ENCODE measurements at regions not wholly inside any gene's neighbourhood (a gene's known extent, or its start where the extent isn't known, plus 50 kb on each side); places are given as distances from the start of the nearest gene placed in this dataset.
A peak's percentile ranks its signal among the peaks of the same experiment; 100 is the strongest.

- DNase-seq, result no peak
These were observed 101.9 kb upstream of the CACNA2D3 start for GRCh38 chr3:54020436-54020835.

- DNase-seq, result no peak
These were observed 108.3 kb upstream of the CACNA2D3 start for GRCh38 chr3:54014067-54014466.

DNA sequence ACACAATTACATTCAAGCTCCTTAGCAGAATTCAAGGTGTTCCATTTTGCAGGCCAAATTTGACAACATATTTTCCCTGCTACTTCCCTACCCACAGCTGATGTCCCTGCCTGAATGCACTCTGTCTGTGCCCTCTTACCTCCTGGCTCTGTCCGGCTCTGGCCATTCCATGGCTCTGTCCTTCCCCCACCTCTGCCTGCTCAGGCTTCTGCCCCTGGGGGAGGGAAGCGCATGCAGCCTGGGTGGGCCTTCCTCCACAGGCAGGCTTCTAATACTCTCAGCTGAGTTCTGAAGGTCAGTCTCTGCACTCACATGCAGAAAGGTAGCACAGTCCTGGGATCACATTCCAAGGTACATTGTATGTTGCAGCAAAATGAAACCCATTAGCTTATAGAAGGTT, 113.6 kb upstream of the CACNA2D3 start:
- DNase-seq, result no peak

- no peak for DNase-seq
These were observed 114.3 kb upstream of the CACNA2D3 start for GRCh38 chr3:54008099-54008498.

- no peak for DNase-seq
These were observed 112.7 kb upstream of the SELENOK start for GRCh38 chr3:54004335-54004734.

DNA sequence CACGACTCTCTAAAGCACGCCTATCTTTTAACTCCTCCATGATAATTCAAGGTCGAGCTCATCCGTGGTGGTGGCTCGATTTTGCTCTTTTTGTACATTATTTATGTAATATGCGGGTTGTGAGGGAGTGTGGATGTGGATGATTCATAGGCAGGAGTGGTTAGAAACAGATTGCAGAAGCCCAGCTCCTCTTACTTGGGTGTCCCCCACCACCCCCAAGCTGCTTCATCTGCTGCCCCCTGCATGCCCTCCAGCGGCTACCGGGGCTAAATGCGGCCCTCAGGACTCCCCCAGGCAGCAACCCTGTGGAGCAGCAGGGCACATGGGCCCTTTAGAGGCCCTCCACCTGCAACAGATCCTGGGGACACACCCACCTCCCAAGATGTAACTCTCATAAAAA, 111.5 kb upstream of the SELENOK start:
- no peak for DNase-seq

DNA sequence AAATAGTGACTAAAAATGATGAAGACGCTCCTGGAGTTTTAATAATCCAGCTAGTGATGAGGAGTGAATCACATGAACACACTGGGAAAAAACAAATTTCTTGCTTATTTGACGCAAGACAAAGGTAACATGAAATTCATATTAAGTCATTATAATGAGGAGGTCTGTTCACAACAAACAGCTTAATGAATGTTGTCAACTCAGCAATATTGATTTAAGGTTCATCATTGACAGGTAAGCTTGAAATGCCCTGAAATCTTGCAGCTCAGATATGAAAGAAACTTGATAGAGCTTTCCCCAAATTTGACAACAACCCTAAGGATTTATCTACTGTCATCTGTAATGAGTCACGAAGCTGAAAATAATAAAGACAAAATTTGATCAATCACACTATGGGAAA, 108.1 kb upstream of the SELENOK start:
- DNase-seq, result no peak

DNA sequence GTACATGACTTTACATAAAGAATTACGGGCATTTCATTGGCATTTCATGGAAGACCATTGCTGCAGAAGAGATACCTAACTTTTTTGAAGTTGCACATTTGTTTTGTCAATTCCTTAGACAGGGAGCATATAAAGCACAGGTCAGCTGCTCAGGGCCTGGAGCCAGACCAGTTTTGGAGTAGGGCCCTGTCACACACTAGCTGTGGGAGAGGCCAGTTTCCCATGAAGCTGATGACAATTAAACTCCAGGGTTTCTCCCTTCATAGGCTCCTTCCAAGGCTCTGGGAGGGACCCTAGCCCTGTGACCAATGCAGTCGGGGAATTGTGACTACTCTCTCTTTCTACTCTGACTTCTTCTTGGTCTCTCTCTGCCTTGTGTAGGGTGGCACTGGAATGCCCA, 107.3 kb upstream of the SELENOK start:
- no peak for DNase-seq

GRCh38 chr3:53997476-53997875, 105.8 kb upstream of the SELENOK start:
- DNase-seq, result no peak

- peak; percentile 5 for DNase-seq
These were observed 104.6 kb upstream of the SELENOK start for GRCh38 chr3:53996141-53996874.

- peak; percentile 19 for DNase-seq
These were observed 103.4 kb upstream of the SELENOK start for GRCh38 chr3:53994986-53995603.

- DNase-seq, result no peak
These were observed 99.6 kb upstream of the SELENOK start for GRCh38 chr3:53991240-53991639.

GRCh38 chr3:53989946-53990345, 98.3 kb upstream of the SELENOK start:
- DNase-seq, result no peak

- DNase-seq, result no peak
These were observed 97.8 kb upstream of the SELENOK start for GRCh38 chr3:53989451-53989850.

DNA sequence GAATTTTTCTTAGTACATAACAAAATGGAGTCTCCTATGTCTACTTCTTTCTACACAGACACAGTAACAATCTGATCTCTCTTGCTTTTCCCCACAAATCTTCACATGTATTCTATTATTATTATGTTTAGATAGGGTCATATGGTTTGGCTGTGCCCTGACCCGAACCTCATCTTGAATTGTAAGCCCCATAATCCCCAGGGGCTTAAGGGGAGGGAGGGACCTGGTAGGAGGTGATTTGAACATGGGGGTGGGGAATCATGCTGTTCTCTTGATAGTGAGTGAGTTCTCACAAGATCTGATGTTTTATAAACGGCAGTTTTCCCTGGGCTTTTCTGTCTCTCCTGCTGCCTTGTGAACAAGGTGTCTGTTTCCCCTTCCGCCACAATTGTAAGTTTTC, 86.7 kb upstream of the SELENOK start:
- DNase-seq, result no peak

GRCh38 chr3:53975382-53975781, 83.7 kb upstream of the SELENOK start:
- DNase-seq, result no peak

DNA sequence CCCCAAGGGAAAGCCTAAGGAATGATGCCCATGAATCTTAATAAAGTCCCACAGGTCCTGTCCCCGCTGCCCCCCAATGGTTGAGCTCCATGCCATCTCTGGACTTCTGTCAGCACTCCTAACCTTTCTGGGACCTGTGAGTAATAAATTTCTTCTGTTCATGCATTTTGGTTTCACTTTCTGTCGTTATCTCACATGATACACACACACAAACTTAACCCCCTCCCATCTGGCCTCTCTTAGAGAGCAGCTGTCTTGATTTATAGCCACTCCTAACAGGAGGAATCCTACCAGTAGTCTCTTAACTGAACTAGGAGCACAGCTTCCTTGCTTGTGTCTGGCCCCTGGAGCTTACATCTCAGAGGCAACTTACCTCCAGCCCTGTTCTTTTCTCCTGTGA, 82.7 kb upstream of the SELENOK start:
- DNase-seq, result no peak

GRCh38 chr3:53973905-53974304, 82.2 kb upstream of the SELENOK start:
- no peak for DNase-seq

GRCh38 chr3:53970661-53971060, 79.0 kb upstream of the SELENOK start:
- no peak for DNase-seq

GRCh38 chr3:53969086-53969485, 77.4 kb upstream of the SELENOK start:
- no peak for DNase-seq

DNA sequence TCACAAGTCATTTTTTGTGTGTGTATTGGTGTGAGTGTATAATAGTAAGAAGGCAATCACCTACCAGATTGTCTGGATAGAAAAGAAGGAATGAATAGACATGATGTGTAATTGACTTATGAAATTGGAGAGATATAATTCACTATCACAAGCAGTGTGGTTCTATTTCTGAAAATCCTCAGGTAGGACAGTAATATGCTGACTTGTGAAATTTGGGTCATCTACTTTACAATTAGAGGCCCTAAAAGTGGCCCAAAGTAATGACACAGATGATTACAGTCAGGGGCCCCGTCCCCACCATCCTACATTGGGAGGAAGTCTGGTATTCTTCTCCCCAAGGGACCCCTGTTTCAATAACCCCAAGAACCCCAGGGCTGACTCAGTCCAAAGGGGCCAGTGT, 73.6 kb upstream of the SELENOK start:
- DNase-seq, result no peak

DNA sequence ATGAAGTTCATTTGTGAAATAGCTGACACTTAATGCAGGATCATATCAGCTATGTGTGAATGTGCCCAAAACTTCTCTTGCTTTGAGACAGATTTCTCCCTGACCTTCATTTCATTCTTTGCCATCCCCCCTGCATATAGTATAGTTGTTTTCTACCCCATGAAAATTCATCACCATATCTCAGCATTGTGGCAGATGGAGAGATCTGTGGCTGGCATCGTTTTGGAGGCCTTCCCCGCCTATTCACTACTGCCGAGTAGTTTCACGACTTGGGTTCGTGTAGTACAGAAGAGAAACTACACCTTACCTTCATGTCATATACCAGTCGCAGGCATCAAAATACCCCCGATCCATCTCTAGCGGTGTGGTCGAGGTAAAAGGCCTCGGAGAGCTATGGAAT, 66.2 kb upstream of the SELENOK start:
- DNase-seq, result no peak

DNA sequence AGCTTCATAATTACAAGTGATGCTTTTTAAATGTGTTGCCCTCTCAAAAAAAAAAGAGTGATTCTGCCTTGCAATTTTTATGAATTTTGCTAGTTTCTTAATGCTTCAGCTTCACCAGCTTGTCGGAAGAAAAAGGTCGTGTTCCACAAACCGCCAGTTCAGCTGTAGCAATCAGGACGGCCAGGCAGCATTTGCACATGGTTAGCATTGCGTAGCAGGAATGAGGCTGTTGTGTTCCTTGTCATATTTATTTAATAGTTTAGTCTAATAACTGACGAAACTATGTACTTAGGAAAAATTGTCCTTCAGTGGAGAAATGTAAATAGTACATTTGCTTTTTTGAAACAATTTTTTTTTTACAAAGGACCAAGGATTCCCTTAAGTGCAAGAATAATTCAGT, 64.9 kb upstream of the SELENOK start:
- no peak for DNase-seq

GRCh38 chr3:53949541-53949940, 57.9 kb upstream of the SELENOK start:
- DNase-seq, result no peak

DNA sequence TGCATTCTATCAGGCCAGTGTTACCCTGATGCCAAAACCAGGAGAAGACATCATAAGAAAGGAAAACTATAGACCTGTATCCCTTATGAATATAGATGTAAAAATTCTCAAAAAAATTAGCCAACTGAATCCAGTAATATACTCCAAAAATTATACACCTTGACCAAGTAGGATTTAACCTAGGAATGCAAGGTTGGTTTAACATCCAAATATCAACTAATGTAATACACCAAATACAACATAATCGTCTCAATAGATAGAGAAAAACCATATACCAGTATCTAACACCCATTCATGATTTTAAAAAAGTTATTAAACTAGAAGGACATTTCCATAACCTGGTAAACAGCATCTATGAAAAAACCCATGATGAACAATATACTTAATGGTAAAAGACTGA, 56.5 kb upstream of the SELENOK start:
- no peak for DNase-seq

Measured in midbrain (tissue), 1 donor.